PFSK-1 (cell line): ENCODE measurements at regions not wholly inside any gene's neighbourhood (a gene's known extent, or its start where the extent isn't known, plus 50 kb on each side); places are given as distances from the start of the nearest gene placed in this dataset.

Source experiments
- POLR2AphosphoS5 ChIP-seq: IDR thresholded peaks from 2 replicates; pipeline ENCODE4 v1.6.1; 2012; ENCODE audit warnings: low read depth, mild to moderate bottlenecking, control low read depth, low read length, moderate library complexity
- TAF1 ChIP-seq: IDR thresholded peaks from 2 replicates; pipeline ENCODE4 v1.6.1; 2012; ENCODE audit warnings: low read length, control low read depth, borderline replicate concordance; ENCODE audit not compliant: insufficient read depth
- TF ChIP-seq, protein P1 (sequence below), 2 experiments: IDR thresholded peaks; 2 replicates each; pipeline versions ENCODE4 v1.6.1 to v1.8.0; 2011 to 2012; ENCODE audit warnings: low read depth in 2 of 2, low read length in 2 of 2, control low read depth in 1 of 2, inconsistent platforms in 1 of 2, mild to moderate bottlenecking in 1 of 2, moderate library complexity in 1 of 2; ENCODE audit not compliant: insufficient read depth in 1 of 2

DNA sequence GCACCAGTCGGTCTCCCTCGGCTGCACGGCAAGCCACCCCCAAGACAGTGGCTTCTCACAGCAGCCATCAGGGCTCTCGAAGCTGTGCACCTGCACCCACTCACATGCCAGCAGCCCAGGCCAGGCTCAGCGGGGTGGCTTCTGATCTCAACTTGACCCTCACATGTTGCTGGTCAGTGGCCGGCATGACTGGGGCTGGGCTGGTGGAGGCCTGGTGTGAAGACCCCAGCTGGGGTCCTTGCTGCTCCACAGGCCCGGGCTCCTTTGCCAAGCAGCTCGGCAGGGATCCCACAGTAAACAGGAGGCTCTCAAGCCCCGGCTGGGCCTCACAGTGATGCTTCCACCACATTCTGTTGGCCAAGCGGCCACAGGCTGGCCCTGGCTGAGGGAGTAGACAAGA is 128.2 kb downstream of the BRD1 start:
- TF ChIP-seq POLR2AphosphoS5 (no peak), TAF1 (no peak)
- TF ChIP-seq, protein P1, sequence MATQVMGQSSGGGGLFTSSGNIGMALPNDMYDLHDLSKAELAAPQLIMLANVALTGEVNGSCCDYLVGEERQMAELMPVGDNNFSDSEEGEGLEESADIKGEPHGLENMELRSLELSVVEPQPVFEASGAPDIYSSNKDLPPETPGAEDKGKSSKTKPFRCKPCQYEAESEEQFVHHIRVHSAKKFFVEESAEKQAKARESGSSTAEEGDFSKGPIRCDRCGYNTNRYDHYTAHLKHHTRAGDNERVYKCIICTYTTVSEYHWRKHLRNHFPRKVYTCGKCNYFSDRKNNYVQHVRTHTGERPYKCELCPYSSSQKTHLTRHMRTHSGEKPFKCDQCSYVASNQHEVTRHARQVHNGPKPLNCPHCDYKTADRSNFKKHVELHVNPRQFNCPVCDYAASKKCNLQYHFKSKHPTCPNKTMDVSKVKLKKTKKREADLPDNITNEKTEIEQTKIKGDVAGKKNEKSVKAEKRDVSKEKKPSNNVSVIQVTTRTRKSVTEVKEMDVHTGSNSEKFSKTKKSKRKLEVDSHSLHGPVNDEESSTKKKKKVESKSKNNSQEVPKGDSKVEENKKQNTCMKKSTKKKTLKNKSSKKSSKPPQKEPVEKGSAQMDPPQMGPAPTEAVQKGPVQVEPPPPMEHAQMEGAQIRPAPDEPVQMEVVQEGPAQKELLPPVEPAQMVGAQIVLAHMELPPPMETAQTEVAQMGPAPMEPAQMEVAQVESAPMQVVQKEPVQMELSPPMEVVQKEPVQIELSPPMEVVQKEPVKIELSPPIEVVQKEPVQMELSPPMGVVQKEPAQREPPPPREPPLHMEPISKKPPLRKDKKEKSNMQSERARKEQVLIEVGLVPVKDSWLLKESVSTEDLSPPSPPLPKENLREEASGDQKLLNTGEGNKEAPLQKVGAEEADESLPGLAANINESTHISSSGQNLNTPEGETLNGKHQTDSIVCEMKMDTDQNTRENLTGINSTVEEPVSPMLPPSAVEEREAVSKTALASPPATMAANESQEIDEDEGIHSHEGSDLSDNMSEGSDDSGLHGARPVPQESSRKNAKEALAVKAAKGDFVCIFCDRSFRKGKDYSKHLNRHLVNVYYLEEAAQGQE (IDR thresholded peaks at IDR 0.05; ENCODE audit: insufficient read depth in 1 of 2, low read depth in 2 of 2, low read length in 2 of 2): no peak
